Sciatic nerve (tissue), 2 donors: ENCODE measurements at regions not wholly inside any gene's neighbourhood (a gene's known extent, or its start where the extent isn't known, plus 50 kb on each side); places are given as distances from the start of the nearest gene placed in this dataset.
"Not testable (repeated sequence)": the region's sequence is repeated elsewhere in the genome, so short reads cannot be mapped to it uniquely, and the experiment has no call there.

Experiments
- ATAC-seq: fragments of 200-7000 bp; cut with Tn5 transposase; one replicate; pipeline ENCODE4 v1.9.1; 2020; ENCODE audit warnings: mild to moderate bottlenecking, moderate library complexity
- DNase-seq: peaks from one replicate; pipeline ENCODE4 v3.0.0-alpha.2; 2020; ENCODE audit warnings: low spot score
- intact Hi-C: fragments of 100-400 bp; cut with DNase I; formaldehyde crosslinking; loops from one replicate; pipeline ENCODE4 v1.14.2; 2022
- donor health status: DM: no; HTN: no; CAD: no.
- donor health status: DM: no; HTN: no; CAD: no.

DNA sequence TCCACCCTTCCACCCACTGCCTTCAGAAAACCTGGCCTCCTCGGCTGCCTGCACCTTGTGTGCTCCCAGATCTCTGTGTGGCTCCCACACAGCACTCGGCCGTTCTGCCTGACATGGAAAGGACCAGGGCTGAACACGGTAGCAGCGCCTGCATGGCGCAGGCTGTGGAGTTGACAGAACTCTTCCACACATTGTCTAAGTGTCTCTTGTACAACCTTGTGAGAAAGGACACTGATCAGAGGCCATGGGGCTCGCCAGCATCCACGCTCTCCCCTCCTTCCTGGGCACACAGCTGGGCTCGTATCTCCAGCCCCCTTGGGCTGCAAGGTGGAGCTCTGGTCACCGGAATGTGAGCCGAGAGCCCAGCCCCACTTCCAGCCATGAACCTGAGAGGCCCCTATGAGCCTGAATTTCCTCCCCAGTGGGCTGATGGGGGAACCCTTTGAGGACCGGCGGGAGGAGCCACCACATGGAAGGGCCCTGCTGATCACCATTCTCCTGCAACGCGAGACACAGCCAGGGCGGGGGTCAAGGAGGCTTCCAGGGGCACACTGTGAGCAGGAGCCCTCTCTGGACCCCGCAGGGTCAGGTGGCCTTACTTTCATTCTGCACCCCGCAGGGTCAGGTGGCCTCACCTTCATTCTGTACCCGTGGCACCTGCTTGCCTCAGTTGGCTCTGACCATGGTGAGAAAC is 314.2 kb upstream of the MYT1L start:
- no peak for ATAC-seq
- intact Hi-C loops, result loop anchor here (5.0 kb wide), 1 partner anchor 607 kb away; no protein-coding TSS in a partner anchor
- DNase-seq, result no peak

DNA sequence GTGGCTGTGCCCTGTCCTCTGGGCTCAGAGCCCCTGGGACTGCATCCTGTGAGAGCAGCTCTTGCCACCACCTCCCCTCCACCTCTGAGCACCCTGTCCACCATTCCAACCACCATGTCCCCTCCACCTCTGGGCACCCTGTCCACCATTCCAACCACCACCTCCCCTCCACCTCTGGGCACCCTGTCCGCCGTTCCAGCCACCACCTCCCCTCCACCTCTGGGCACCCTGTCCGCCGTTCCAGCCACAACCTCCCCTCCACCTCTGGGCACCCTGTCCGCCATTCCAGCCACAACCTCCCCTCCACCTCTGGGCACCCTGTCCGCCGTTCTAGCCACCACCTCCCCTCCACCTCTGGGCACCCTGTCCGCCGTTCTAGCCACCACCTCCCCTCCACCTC is 313.7 kb upstream of the MYT1L start:
- ATAC-seq, DNase-seq: not testable (repeated sequence)
- intact Hi-C loops, result loop anchor here (5.0 kb wide), 1 partner anchor 608 kb away; no protein-coding TSS in a partner anchor

DNA sequence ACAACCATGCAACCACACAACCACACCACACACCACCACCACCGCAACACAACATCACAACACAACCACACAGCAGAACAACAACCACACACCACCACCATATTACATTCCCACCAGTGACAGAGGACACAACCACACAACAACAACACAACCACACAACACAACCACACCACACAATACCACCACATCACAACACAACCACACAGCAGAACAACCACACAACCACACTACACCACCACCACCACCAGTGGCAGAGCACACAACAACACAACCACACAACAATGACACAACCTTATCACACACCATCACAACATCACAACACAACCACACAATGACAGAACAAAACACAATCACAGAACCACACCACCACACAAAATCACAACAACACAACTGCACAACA is 313.0 kb upstream of the MYT1L start:
- DNase-seq, result no peak
- ATAC-seq, result no peak
- intact Hi-C loops, result no loop called here

DNA sequence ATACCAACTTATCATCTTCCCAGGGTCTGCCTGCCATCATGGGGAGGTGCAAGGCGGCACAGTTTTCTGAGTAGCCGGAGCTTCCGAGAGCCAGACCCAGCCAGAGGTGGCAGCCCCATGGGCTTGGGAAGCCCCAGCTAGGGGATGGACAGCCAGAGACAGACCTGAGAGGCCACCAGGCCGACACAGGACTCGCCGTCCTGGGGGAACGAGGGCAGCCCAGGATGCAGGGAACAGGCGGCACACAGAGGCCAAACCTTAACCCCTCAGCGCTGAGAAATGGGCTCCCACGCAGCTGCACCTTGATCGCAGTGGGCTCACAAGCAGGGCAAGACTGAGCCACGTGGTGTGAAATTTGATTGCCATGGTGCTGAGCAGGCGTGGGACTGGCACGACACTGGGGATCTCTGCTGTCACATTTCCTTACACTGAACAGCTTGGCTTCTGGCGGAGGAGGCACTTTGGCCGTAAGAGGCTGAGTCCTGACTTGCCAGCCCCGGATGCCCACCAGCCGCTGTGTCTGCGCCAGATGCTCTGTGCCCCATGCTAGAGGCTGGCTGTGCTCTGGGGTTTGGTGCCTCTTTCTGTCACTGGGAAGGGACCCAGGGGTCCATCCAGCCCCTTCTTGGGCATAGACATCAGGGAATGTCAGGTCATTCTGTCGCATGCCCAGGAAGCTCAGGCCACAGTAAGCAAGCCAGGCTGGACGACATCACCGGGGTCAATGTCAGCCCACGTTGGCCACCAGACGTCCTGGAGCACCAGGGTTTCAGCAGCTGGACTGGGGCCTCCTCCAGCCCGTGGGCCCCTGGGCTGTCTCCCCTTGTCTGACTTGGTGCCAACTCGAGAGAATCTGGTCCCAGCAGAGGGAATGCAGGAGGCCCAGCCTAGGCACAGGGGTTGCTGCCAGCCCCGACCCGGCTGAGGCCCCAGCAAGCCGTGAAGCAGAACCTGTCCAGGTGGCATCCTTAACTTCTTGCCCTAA is 312.1 kb upstream of the MYT1L start:
- intact Hi-C loops, result no loop called here
- ATAC-seq (no peak), DNase-seq (no peak)

DNA sequence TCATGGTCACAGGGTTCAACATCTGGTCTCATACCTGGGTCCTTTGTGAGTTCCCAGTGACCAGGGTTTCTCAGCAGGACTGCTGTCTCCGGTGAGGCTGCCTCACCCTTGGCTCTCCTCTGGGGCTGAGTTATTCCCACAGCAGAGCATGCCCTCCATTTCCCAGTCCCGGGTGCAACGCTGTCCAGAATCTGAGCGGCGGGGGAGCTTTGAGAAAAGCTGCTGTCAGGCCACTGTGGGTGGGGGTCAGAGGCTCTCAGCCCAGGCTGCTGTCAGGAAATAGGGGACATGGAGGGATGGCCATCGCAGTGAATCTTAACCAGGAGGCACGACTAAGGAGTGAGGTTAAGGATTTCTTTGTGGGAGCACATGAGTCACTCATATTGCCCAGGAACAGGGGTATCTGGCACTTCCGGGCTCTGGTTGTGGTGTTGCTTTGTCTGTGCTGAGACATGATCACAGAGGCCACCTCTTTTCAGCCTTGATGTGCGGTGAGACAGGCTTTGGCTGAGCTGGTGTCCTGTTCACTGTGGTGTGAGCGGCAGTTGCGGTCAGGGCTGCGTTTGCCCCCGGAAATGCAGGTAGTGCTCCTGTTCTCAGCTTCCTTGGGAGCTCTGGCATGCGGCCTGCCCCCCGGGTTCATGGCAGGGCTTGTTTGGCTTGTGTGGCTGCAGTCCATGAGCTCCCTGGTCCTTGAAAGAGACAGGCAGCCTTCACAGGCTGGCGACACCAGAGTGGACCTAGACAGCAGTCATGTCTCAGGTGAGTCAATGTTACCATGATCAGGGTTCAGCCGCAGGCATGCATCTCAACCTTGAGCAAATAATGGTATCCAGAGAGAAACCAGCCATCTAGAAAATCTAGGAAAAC is 310.7 kb upstream of the MYT1L start:
- DNase-seq, result no peak
- no peak for ATAC-seq
- intact Hi-C loops, result no loop called here

DNA sequence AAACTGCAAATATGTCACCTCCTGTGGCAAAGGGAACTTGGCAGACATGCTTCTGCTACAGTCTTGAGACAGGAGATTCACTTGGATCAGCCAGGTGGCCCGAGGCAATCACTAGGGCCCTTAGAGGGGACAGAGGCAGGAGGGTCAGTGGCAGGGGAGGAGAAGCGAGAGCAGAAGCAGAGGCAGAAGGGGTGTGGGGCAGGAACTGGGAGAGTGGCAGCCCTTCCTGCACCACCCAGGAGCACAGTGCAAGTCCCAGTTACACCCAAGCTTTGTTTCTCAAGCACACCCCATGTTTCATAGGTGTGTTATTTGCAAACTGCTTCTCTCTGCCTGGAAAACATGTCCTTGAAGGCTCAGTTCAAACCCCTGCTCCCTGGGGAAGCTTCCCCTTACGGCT is 309.7 kb upstream of the MYT1L start:
- intact Hi-C loops, result no loop called here
- ATAC-seq (no peak), DNase-seq (no peak)

DNA sequence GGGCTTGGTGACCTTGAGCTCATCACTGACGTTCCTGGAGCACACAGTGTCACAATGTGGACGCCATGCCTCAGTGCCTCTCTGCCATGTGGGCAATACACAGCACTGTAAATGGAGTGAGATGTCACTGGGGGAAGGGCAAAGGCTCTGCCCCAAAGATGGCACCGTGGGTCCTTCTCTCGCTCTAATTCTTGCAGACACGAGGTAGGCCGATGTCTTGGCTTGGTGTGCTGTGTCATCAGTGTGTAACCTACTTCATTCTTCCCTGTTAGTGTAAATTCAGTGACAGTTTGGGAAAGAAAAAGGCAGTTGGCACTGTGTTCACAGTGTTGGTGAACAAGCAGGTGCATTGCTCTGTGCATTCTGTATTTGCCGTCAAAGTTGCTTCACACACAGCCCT is 309.3 kb upstream of the MYT1L start:
- DNase-seq, result no peak
- intact Hi-C loops, result no loop called here
- ATAC-seq, result no peak

DNA sequence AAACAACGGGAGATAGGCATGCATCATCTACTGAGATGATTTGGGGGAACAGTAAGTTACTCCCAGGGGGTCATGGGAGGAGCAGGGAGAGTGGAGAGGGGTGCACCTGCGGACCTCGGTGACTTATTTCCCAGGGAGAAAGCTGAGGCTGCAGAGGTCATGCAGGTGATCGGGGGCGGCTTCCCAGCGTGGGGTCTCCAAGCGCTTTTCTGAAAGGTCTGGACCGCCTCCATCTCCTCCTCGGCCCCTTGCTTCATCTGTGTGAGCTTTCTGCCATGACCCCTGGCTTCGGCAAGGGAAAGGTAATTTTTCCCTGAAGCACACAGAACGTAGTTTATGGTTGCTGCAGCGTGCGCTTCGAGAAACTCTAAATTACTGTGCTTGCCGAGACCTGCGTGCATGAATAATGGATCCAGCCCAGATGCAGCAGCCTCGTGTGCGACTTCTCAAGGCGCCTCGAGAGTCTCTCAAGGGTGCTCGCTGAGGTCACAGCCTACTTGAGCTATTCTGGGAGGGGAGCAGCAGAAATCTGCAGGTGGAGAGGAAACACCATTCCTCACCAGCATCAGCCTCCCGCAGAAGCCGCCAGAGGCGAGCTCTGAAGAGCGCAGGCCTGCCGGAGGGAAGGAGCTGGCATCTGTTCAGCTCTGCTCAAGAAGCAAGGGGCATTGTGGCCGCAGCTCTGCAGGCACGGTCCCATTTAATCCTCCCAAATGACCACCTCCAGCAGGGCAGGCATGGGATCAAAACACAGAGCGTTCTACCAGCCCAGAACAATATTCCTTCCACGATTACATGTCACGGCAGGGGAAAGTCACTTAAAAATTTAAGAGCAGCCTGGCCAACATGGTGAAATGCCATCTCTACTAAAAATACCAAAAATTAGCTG is 308.4 kb upstream of the MYT1L start:
- no peak for DNase-seq
- ATAC-seq, result no peak
- intact Hi-C loops, result no loop called here

DNA sequence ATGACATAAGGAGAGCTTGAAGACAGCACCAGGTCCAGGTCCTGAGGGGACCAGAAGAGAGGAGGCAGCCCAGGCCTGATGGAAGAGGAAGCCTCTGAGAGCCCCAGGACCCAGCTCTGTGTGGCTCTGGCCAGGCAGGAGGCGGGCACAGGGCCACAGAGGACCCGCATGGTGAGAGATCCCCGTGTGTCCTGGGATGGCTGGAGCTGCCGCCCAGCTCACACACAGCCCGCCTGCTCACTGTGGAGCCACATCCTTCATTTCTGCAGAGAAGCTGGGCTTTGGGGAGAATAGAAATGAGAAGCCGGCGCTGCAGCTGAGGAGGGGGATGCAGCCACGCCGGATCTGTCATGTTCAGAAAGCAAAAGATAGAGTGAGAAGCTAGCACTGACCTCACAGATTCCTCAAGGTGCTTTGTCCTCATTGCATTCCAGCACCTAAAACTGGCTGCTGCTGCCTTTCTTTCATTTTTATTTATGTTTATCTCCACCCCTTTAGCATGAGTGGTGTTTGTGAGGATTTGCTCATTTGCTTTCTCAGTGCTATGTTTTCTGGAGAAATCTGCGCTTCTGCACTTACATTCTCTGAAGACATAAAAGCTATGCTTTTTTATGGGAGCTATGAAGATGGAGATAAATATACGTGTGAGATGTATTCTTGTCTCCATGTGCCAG is 307.6 kb upstream of the MYT1L start:
- intact Hi-C loops, result no loop called here
- no peak for DNase-seq
- no peak for ATAC-seq

DNA sequence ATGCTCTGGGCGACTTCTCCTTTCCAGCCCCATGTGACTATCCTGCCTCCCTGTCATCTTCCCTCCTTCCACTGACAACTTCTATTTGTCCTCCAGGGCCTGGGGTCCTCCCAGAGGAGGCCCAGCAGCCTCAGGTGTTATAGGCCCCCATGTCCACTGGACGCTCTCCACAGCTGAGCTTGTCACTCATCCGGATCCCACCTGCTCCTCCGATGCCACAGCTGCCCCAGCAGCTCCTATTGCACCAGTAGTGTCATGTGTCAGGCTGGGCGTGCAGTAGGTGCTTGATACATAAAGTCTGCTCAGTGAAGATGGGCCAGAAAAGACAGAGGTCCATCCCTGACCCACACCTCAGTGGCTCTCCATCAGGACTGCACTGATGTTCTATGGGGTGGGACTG is 305.7 kb upstream of the MYT1L start:
- ATAC-seq (no peak), DNase-seq (no peak)
- intact Hi-C loops, result no loop called here

DNA sequence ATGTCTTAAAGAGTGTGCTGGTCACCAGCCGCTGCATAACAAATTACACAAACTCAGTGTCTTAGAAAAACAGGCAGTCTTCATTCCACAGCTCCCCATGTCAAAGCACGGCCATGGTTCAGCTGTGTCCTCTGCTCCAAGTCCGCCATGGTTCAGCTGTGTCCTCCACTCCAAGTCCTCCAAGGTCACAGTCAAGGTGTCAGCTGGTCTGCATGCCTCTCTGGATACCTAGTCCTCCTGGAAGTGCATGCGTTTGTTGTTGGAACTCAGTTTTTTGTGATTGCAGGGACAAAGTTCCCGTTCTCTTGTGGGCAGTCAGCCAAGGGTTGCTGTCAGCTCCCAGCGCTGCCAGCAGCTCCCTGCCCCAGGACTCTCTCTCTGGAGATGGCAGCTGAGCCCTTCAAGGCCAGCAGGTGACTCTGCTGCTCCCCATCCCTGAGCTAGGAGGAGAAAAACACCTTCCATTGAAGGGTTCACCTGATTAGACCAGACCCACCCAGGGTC is 304.0 kb upstream of the MYT1L start:
- intact Hi-C loops, result no loop called here
- DNase-seq (no peak), ATAC-seq (no peak)

DNA sequence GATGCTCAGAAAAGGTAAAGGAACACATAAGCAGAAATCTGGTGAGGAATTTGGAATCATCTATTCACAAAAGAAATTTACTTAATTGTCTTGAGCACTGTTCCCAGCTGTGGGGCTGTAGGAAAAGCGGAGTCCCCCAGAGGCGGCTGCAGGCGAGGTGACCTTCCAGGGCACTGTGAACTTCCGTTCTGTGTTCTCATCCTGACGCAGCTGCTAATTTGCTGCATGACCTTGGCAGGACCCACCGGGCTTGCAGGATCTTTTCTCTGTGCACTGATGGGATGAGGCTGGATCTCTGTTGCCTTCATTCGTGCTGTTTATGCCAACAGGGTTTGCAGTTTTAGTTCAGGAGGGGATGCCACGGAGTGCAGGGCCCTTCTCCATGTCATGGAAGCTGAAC is 301.9 kb upstream of the MYT1L start:
- DNase-seq (no peak), ATAC-seq (no peak)
- intact Hi-C loops, result no loop called here

DNA sequence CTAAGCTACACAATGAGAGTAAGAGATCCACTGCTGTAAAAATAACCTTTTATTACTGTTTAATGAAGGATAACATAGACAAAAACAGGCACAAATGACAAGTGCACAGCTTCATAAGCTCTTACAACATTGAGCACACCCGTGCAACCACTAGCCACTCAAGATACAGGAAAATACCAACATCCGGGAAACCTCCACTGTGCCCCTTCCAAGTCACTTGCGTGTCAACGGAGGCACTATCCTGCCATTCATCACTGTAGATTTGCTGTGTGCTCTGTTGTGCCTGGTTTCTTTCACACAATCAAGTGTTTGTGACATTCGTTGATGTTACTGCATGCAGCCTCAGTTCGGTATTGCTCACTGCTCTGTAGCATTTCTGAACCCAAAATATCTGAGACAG is 292.9 kb upstream of the MYT1L start:
- DNase-seq, result no peak
- ATAC-seq, result no peak
- intact Hi-C loops, result loop anchor here (5.0 kb wide), 1 partner anchor 1128 kb away; no protein-coding TSS in a partner anchor

DNA sequence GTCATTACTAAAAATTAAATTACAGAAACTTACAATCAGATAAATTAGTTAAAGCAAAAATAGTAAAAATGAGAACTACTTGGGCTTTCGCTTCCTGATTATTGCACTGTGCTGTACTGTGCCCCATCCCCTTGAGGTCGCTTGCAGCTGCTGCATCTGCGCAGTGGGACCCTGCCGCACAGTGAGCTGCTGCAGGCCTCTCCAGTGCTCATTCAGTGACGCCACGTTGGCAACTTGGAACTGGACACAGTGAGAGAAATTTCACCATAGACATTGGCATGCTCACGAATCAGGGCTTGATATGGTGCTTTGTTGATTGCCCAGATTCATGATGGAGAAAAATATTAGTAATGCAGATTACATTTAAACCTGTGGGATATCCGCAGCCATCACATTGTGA is 290.8 kb upstream of the MYT1L start:
- ATAC-seq, result peak; percentile 58
- intact Hi-C loops, result loop anchor here (5.0 kb wide), 1 partner anchor 1130 kb away; no protein-coding TSS in a partner anchor
- no peak for DNase-seq

DNA sequence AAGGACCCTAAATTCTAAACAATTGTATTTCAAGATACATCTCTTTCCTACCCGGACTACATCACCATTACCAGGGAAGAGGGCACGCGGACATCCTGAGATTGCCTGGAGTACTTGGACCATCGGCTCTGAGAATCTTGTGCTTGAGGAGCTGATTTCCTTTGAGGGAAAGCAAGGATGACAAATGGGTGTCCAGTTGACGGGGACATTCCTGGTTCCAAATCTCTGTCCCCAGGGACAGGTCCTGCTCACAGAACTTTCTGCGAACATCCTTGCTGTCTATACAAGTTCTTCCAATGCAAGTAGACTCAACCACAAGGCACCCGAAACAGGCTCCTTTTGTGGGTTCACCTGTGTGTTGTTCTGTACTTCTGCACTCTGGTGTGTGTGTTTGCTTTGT is 289.5 kb upstream of the MYT1L start:
- intact Hi-C loops, result loop anchor here (5.0 kb wide), 1 partner anchor 1132 kb away; no protein-coding TSS in a partner anchor
- DNase-seq (no peak), ATAC-seq (no peak)

DNA sequence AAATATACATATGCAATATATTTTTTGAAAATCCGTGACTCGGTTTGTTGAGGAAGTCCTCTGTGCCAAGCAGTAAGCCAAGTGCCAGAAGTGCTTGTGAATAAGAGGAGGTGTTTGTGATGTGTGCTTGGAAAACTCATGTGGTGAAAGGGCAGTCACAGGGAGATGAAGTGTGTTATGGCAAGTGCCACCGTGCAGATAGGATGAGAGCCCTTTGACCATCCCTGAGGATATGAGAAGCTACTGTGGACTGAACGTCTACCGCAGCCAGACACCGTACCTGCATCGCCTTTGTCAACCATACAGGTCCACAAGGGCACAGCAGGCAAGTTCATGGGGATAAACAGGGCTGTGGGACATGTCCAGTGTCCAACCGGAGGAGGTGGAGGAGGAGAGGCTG is 288.9 kb upstream of the MYT1L start:
- DNase-seq, result no peak
- ATAC-seq, result no peak
- intact Hi-C loops, result loop anchor here (5.0 kb wide), 1 partner anchor 1132 kb away; no protein-coding TSS in a partner anchor

DNA sequence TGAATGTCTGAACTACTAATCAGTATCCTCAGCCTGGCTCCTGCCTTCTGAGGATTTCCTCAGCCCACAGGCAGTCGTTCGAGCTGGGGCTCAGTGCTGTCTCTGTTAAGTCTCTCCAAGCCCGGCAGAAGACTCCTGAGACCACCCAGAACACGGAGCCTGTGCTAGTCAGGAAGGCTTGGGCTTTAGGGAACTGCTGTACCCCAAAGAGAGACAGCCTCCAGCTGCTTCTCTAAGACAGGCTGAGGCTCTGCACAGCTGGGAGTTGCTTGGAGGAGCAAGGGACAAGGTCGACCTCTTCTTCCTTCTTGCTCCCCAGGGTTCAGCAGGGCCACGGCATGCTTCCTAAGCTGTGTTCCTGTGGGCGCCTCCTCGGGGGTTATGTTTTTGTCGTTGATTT is 283.4 kb upstream of the MYT1L start:
- DNase-seq (no peak), ATAC-seq (no peak)
- intact Hi-C loops, result no loop called here
